ENCODE measurements at regions not wholly inside any gene's neighbourhood (a gene's known extent, or its start where the extent isn't known, plus 50 kb on each side); places are given as distances from the start of the nearest gene placed in this dataset.

DNA sequence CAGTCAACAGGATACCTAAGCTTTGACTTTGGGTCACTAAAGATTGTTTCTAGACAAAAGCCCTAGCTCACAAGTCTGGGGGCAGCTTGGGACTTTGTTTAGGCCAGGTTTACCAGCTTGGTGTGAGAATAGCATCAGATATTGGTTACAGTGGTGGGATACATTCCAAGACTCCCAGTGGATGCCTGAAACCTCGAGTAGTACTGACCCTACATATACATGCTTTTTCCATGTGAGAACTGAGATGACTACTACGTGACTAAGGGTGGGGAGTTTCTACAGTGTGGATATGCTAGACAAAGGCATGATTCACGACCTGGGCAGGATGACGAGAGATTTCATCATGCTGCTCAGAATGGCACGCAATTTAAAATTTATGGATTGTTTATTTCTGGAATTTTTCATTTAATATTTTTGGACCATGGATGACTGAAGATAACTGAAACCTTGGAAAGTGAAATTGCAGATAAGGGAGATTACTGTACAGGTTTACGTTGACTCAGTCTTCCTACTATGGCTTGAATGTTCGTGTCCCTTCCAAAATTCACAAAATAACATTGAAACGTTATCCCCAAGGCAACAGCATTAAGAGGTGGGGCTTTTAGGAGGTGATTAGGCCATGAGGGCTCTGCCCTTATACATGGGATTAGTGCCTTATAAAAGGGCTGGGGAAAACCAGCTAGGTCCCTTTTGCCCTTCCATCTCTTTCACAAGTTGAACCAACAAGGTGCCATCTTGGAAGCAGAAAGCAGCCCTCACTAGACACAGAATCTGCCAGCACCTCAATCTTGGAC lies 50.2 kb upstream of the CTAGE1 start:
- in situ Hi-C loops (cut with HindIII; ENCODE audit: low pct_unique_long_range_greater_than_20kb, low sequenced_read_pairs) = no loop called here
- DNase-seq (ENCODE audit: low read depth, low spot score) = peak; percentile 46

DNA sequence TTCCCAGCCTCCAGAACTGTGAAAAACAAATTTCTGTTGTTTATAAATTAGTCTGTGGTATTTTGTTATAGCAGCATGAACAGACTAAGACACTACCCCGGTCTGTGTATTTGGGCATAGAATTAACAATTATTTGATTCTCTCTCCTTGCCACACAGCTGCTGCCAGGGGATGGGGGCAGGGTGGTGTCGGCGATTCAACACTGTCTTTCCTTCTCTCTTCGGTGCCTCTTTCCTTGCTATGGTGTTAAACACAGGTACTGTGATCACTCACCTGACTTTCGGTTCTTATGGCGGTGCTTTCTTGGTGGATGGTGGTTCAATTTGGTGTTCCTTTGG lies 50.8 kb upstream of the CTAGE1 start:
- no peak for DNase-seq (ENCODE audit: low read depth, low spot score)
- in situ Hi-C loops (cut with HindIII; ENCODE audit: low pct_unique_long_range_greater_than_20kb, low sequenced_read_pairs) = no loop called here

DNA sequence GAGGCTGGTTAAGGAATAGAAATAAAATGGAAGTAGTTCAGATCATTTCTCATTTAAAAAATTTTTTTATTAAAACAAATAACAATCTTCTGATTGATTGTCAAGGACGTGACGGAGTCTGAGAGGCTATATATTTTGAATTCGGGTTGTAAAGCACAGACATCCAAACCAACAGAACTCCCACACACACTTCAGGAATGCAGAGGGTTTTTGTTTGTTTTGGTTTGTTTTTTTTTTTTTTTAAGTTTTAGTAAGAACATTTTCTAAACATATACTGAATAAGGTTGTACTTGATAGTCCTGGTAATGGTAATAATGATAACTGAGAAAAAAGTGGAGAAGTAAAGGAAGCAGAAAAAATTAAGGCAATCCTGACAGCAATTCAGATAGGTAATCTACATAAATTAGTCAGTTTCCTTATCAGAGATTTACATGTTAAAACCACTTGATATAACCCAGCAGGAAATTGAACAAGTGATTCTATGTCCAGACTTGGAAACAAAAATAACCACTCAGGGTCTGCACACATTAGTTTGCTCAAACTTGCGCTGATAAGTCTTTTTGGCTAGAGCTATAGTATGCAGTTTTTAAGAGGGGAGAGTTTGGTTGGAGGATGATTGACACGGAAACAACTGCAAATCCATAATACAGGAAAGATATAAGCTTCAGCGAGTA lies 51.5 kb upstream of the CTAGE1 start:
- no peak for DNase-seq (ENCODE audit: low read depth, low spot score)
- in situ Hi-C loops (cut with HindIII; ENCODE audit: low pct_unique_long_range_greater_than_20kb, low sequenced_read_pairs) = no loop called here

DNA sequence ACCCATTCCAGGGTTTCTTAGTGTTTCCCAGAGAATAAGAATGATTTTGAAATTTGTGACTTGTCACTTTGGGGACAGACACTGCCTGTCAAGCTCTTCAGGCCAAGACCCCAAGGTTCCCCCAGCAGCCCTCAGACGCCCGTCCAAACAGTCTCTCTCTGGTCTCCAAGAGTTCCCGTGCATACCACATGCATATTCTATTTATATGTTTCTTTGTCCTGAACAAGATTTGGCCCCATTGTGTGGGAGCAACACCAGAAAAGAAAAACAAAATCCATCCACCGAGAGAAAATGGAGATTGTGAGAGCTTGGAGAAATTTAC lies 52.2 kb upstream of the CTAGE1 start:
- no peak for DNase-seq (ENCODE audit: low read depth, low spot score)
- in situ Hi-C loops (cut with HindIII; ENCODE audit: low pct_unique_long_range_greater_than_20kb, low sequenced_read_pairs) = no loop called here

DNA sequence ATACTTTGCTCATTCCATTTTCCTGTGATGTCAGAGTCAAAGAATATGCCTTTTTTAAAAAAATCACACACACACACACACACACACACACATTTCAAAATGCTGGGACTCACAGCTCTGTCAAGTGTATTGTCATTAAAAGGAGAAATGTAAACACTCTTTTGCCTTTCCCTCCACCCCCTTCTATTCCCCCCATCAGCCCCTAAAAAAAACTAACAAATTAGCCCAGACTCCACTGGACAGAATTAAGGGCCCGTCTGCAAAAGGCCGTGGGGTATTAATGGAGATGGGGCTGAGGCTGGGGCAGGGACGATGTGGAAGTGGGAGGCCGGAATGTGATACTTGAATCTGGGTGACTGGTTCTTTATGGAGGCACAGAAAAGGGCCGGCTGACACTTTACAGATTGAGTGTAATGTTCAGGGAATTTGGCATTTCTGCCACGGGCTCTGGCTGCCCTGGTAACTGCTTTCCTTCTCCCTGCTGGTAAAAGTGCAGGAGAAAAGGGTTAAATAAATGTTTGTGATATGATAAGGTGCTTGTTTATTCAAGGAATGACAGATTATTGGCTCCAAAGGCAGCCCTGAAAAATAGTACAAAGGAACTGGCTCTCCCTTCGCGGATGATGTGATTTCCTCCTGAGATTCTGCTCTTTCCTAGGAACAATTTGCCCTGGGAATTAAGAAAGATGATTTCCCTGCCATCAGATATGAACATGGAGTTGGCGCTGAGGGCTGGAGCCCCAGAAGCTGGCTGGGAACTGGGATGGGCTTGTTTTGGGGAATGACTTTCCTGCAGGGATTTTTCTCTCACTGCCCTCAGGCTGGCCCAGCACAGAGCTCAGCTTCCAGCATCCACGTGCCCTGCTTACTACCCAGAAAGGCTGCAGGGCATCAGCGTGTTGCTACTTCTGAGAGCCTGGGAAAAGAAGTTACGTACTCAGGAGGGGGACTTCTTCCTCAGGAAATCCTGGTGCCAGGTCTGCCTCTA lies 52.8 kb upstream of the CTAGE1 start:
- no peak for DNase-seq (ENCODE audit: low read depth, low spot score)
- in situ Hi-C loops (cut with HindIII; ENCODE audit: low pct_unique_long_range_greater_than_20kb, low sequenced_read_pairs) = no loop called here

DNA sequence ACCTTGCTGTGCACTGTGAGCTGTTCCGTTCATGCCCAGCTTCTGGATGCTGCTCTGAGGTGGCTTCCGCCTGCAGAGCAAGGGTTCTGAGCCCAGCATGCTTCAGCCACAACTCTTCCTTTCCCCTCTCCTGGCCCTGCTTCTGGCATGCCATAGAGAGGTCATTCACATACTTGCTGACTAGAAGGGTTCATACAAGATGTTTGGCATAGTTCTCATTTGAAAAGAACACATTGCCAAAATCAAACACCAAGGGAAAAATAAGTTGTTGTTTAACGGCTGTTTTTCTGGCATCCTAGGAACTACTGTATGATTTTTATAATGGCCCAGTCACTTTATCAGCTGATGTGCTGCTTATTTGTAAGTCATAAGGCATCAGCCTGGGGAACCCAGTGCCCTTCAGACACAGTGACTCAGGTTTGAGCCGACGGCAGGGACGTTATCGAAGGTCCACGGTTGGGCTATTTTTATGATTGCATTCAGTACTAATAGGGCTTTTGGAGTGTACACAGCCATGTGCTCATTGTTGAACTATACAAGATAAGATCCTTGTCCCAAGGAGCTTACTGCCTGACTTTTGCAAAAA lies 53.9 kb upstream of the CTAGE1 start:
- no peak for DNase-seq (ENCODE audit: low read depth, low spot score)
- in situ Hi-C loops (cut with HindIII; ENCODE audit: low pct_unique_long_range_greater_than_20kb, low sequenced_read_pairs) = no loop called here

DNA sequence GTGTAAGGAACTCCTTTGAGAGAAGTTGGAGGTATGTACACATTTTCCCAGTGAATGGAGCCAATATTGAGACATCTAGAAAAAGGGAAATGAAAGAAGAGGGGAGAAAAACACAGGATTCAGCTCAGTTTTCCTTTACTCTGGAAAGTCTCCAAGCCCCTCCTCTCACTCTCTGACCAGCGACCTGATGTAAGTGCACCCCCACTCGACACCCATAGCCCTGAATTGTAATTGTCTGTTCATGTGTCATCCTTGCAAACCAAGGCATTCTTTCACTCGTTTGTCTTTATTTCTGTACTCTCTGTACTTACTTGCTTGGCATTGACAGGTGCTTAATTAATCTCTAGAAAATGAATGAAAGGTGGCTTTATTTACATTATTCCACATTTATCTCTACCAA lies 55.7 kb upstream of the CTAGE1 start:
- in situ Hi-C loops (cut with HindIII; ENCODE audit: low pct_unique_long_range_greater_than_20kb, low sequenced_read_pairs) = no loop called here

DNA sequence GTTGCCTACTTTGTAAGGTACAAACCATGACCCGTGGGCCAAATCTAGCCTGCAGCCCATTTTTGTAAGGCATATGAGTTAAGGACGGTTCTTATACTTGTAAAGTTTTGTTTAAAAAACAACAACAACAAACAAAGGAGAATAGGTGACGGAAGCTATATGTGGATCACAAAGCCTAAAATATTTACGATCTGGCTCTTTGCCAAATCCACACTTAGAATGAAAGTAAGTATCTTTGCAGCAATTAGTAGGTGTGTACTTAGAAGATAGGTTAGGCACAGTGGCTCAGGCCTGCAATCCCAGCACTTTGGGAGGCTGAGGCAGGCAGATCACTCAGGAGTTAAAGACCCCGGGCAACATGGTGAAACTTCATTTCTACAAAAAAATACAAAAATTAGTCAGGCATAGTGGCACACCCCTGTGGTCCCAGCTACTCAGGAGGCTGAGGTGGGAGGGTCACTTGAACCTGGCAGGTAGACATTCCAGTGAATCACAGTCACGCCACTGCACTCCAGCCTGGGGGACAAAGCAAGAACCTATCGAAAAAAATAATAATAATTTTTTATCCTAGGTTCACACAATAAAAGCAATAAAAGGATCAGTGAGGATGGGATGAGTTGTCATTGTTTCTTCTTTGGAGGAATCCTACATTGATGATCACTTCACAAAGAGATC lies 57.8 kb upstream of the CTAGE1 start:
- in situ Hi-C loops (cut with HindIII; ENCODE audit: low pct_unique_long_range_greater_than_20kb, low sequenced_read_pairs) = no loop called here
- no peak for DNase-seq (ENCODE audit: low read depth, low spot score)

More for the DNA sequence above, 55.7 kb upstream of the CTAGE1 start:
- DNase-seq (ENCODE audit: low read depth, low spot score) = no peak

DNA sequence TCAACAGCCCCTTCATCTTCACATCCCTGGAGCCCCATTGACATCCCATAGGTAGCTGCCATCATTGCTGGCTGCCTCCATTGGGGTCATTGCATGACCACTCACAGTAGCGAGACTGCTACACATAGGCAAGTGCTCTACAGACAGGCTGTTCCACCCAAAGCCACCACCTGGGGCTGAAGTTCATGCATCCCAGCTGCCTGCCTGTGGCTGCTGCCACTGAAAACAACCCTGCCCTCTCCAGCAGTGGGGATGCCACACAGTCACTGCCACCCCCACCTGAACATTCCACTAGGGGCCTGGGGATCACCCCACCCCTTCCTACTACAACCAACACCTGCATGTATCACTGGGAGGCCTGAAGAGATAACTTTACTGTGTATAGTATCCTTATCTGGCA lies 59.5 kb upstream of the CTAGE1 start:
- DNase-seq (ENCODE audit: low read depth, low spot score) = no peak
- in situ Hi-C loops (cut with HindIII; ENCODE audit: low pct_unique_long_range_greater_than_20kb, low sequenced_read_pairs) = no loop called here

DNA sequence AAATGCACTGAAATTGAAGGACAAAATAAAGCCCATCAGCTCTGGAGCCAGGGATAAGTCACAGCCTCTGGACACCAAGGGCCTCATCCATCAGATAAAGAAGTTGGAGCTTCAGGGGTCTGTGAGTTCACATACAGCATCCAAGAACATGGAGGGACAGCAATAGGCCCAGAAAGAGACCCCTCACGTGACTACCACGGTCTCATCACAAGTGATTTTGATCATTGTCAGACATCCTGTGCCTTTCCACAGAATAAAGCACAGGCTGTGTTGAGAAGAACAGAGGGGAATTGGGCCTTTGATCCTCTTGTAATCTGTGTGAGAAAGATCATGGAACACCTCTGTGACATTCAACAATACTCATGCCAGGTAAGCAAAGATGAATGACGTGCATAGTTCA lies 65.2 kb upstream of the CTAGE1 start:
- in situ Hi-C loops (cut with HindIII; ENCODE audit: low pct_unique_long_range_greater_than_20kb, low sequenced_read_pairs) = no loop called here
- no peak for DNase-seq (ENCODE audit: low read depth, low spot score)

DNA sequence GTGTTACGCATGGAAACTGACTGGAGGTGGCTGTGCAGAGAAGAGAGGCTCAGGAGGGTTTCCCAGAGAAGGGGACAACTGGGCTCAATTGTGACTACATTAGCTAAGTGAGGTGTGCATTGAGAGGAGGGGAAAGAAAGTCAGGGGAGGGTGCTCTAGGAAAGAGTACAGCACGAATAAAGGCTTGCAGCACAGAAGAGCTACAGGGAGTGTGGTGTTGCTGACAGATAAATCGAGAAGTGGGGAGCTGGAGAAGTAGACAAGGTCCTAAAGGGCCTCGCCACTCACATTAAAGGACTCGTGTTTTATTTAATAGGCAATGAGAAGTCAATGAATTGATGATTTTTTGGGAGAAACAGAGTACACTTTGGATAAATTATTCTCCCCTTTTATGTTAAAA lies 65.7 kb upstream of the CTAGE1 start:
- in situ Hi-C loops (cut with HindIII; ENCODE audit: low pct_unique_long_range_greater_than_20kb, low sequenced_read_pairs) = no loop called here
- DNase-seq (ENCODE audit: low read depth, low spot score) = no peak

DNA sequence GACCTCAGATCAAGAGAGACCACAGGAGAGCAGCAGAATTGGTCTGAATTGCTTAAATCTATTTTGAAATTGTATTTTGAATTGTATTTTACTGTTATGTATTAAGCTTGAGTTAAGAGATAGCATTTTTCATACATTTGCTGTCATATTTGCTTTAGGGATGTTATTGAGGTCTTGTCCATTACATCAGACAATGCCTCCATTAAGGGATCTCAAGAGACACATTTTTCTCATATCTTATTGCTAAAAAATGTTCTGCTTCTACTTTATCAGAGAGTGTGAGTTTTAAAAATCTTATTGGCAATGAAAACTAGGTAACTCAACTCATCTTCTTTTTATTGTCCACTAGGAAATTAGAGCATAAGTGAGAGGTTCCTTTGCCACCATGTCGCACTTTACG lies 66.8 kb upstream of the CTAGE1 start:
- no peak for DNase-seq (ENCODE audit: low read depth, low spot score)
- in situ Hi-C loops (cut with HindIII; ENCODE audit: low pct_unique_long_range_greater_than_20kb, low sequenced_read_pairs) = no loop called here

DNA sequence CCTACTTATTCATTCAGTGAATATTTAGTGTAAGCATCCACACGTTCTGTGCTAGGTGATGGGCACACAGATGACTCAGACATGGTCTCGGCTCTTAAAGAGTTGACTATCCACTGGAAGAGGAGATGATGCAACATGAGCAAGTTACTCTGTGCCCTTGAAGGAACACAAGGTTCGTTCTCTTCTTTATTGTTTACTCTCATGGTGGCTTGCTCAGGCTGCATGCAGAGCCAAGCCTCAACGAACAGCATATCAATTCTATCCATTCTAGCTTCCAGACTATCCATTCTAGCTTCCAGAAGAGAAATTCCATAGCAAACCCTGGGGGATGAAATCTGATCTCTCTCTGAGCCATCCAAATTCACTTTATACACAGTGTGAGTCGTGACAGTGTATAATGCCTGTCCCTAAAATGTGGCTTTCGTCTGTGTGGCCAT lies 68.1 kb upstream of the CTAGE1 start:
- no peak for DNase-seq (ENCODE audit: low read depth, low spot score)
- in situ Hi-C loops (cut with HindIII; ENCODE audit: low pct_unique_long_range_greater_than_20kb, low sequenced_read_pairs) = no loop called here

DNA sequence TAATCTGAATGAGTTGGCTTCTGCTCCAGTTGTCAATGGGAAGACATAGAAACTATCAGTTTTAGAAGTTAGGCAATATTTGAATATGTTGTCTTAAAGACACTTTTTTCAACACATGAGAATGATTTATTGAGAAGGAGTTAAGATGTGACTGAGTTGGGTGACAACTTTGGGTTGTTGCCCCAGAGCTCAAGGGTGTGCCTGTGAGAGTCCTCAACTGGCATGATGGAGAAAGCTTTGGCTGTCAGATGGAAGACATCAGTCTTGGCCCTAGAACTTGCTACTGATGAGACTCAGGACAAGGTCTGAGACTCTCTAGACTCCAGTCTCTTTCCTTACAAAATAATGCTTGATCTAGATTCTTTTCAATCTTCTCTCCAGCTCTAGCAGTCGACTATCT lies 69.0 kb upstream of the CTAGE1 start:
- no peak for DNase-seq (ENCODE audit: low read depth, low spot score)
- in situ Hi-C loops (cut with HindIII; ENCODE audit: low pct_unique_long_range_greater_than_20kb, low sequenced_read_pairs) = no loop called here

DNA sequence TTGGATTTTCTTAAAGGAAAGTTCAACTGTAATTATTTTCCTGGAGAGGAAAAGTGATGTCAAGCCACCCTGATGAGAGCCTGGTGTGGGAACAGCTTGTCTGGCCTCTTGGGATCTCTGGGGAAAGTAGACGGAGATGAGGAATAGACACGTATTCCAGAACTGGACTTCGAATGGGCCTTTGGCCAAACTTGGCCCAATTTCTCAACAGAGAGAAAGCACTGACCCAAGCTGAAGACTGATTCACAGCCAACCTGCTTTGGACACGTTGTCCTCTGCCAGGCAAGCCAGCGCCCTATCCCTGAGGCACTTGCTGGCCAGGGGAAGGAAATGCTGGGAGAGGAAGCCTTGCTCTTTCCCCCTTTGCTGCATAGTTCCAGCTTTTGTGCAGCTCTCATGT lies 70.8 kb upstream of the CTAGE1 start:
- in situ Hi-C loops (cut with HindIII; ENCODE audit: low pct_unique_long_range_greater_than_20kb, low sequenced_read_pairs) = no loop called here
- DNase-seq (ENCODE audit: low read depth, low spot score) = no peak

DNA sequence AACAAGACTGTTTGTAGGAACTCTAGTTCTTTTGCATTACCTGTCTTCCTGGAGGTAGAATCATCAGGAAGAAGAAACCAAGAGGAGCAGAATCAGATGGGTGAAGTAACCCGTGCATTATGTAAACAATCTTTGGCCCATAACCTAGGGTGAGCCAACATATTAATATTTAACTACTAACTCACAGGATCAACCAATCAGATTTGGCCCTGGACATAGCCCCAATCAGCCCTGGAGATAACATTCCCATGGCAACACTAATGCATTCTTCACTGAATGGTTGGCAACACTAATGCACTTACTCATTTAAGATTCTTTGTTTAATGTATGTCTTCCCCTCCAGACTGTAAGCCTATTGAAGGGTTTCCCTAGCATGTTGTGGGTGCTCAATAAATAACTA lies 72.0 kb upstream of the CTAGE1 start:
- no peak for DNase-seq (ENCODE audit: low read depth, low spot score)
- in situ Hi-C loops (cut with HindIII; ENCODE audit: low pct_unique_long_range_greater_than_20kb, low sequenced_read_pairs) = no loop called here

DNA sequence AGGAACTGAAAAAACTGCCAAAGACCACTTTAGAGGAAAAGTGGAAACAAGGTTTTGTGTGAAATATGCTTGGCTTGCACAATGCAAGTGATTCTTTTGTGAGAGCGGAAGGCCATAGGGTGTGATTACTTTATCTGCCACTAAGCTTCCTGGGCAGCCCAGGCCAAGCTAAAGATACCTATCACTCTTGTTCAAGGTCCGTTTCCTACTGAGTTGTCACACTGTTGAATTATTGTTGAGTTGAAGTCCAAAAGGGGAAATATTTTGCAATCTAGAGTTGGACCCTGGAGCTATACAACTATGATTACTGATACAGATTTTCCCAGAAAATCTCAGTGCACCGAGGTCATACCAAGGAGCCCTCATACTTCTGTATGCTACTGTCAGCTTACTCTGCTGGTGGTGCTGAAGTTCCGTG lies 72.7 kb upstream of the CTAGE1 start:
- in situ Hi-C loops (cut with HindIII; ENCODE audit: low pct_unique_long_range_greater_than_20kb, low sequenced_read_pairs) = no loop called here
- DNase-seq (ENCODE audit: low read depth, low spot score) = no peak

DNA sequence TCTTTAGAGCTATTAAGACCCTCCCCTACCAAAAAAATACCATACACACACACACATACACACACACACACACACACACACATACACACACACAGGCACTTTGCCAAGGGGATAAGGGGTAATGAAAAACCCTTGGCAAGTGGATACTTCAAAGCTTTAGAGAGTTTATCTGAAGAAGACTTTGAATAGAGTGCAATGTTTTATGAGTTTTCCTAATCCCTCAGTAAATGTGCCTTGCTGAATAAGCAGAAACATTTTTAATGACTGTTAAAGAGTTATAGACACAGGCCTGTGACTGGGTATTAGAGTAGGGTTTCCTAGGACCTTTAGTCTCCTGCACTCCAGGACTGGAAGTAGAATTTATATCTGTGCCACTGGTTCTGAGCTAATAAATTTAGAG lies 75.5 kb upstream of the CTAGE1 start:
- in situ Hi-C loops (cut with HindIII; ENCODE audit: low pct_unique_long_range_greater_than_20kb, low sequenced_read_pairs) = no loop called here
- no peak for DNase-seq (ENCODE audit: low read depth, low spot score)

All from SK-MEL-5 (cell line).